ENCODE measurements at regions not wholly inside any gene's neighbourhood (a gene's known extent, or its start where the extent isn't known, plus 50 kb on each side); places are given as distances from the start of the nearest gene placed in this dataset.

GRCh38 chr6:4503700-4504099, 272.5 kb upstream of the CDYL start:
- no peak for TF ChIP-seq POLR2A (IDR thresholded peaks at IDR 0.05; ENCODE audit: low read depth)
- no peak for TF ChIP-seq CTCF (IDR thresholded peaks at IDR 0.05)
- TF ChIP-seq POLR2AphosphoS5 (IDR thresholded peaks at IDR 0.05), result no peak
